ENCODE measurements at regions not wholly inside any gene's neighbourhood (a gene's known extent, or its start where the extent isn't known, plus 50 kb on each side); places are given as distances from the start of the nearest gene placed in this dataset.

- TF ChIP-seq, protein P1, sequence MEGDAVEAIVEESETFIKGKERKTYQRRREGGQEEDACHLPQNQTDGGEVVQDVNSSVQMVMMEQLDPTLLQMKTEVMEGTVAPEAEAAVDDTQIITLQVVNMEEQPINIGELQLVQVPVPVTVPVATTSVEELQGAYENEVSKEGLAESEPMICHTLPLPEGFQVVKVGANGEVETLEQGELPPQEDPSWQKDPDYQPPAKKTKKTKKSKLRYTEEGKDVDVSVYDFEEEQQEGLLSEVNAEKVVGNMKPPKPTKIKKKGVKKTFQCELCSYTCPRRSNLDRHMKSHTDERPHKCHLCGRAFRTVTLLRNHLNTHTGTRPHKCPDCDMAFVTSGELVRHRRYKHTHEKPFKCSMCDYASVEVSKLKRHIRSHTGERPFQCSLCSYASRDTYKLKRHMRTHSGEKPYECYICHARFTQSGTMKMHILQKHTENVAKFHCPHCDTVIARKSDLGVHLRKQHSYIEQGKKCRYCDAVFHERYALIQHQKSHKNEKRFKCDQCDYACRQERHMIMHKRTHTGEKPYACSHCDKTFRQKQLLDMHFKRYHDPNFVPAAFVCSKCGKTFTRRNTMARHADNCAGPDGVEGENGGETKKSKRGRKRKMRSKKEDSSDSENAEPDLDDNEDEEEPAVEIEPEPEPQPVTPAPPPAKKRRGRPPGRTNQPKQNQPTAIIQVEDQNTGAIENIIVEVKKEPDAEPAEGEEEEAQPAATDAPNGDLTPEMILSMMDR (IDR thresholded peaks at IDR 0.05; ENCODE audit: extremely low read depth, insufficient read depth, missing control alignments) = no peak
- no peak for DNase-seq (ENCODE audit: low spot score)
- in situ Hi-C loops (cut with MboI; ENCODE audit: low pct_unique_long_range_greater_than_20kb, low sequenced_read_pairs, unreplicated experiment) = no loop called here
These were observed 703.0 kb upstream of the TBX3 start for GRCh38 chr12:115386946-115387345.

- TF ChIP-seq, protein P1 (IDR thresholded peaks at IDR 0.05; ENCODE audit: extremely low read depth, insufficient read depth, missing control alignments) = no peak
- DNase-seq (ENCODE audit: low spot score) = no peak
- in situ Hi-C loops (cut with MboI; ENCODE audit: low pct_unique_long_range_greater_than_20kb, low sequenced_read_pairs, unreplicated experiment) = no loop called here
These were observed 701.2 kb upstream of the TBX3 start for GRCh38 chr12:115385141-115385540.

DNA sequence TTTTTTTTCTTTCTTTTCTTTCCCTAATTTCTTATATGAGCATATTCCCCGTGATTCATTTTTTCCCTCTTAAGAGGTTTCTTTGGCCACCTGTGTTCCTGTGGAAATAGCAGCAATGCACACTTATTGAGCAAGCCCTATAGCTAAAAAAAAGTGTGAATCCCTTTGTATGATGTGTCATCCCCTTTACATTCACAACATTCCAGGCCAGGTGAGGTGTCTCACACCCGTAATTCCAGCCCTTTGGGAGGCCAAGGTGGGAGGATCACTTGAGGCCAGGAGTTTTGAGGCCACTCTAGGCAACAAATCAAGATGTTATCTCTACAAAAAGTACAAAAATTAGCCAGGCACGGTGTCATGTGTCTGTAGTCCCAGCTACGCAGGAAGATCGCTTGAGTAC lies 700.4 kb upstream of the TBX3 start:
- TF ChIP-seq, protein P1 (IDR thresholded peaks at IDR 0.05; ENCODE audit: extremely low read depth, insufficient read depth, missing control alignments) = no peak
- in situ Hi-C loops (cut with MboI; ENCODE audit: low pct_unique_long_range_greater_than_20kb, low sequenced_read_pairs, unreplicated experiment) = no loop called here

DNA sequence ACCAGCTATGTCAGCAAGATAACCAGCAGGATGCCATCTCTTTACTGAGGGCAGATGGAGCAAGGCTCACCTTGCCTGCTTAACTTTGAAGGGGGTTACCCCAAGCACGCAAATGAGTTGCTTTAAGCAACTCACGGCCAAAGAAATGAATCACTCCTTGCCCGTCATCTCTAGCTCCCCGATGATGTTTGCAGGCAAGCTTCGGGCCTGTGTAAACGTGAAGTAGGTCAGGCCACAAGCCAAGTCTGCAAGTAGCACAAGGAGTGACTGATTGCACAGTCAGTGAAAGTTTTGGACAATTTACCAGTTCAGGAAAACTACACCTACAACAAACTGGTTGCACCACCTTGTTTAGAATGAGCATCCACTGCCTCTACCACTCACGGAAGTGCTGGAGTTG lies 699.7 kb upstream of the TBX3 start:
- in situ Hi-C loops (cut with MboI; ENCODE audit: low pct_unique_long_range_greater_than_20kb, low sequenced_read_pairs, unreplicated experiment) = no loop called here
- no peak for DNase-seq (ENCODE audit: low spot score)
- TF ChIP-seq, protein P1 (IDR thresholded peaks at IDR 0.05; ENCODE audit: extremely low read depth, insufficient read depth, missing control alignments) = no peak

More for the DNA sequence above, 700.4 kb upstream of the TBX3 start:
- DNase-seq (ENCODE audit: low spot score) = no peak

DNA sequence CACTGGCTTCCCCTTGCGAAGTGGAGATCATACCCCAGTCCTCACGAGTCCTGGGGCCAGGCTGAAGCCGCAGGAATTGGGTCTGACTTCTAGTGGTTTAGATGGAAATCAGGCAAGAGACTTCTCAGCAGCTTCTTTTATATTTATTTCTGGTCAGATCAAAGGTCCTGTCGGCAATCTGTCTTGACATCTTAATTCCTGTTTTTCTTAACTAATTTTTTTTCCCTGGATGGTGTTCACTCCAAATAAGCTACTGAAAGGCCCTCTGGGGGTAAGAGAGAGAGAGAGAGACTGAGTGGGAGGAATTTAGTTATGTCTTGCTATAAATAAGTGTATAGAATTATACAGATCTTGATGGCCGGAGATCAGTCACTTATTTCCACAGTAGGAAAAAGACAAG lies 698.7 kb upstream of the TBX3 start:
- TF ChIP-seq, protein P1 (IDR thresholded peaks at IDR 0.05; ENCODE audit: extremely low read depth, insufficient read depth, missing control alignments) = no peak
- in situ Hi-C loops (cut with MboI; ENCODE audit: low pct_unique_long_range_greater_than_20kb, low sequenced_read_pairs, unreplicated experiment) = no loop called here
- no peak for DNase-seq (ENCODE audit: low spot score)

- TF ChIP-seq, protein P1 (IDR thresholded peaks at IDR 0.05; ENCODE audit: extremely low read depth, insufficient read depth, missing control alignments) = no peak
- in situ Hi-C loops (cut with MboI; ENCODE audit: low pct_unique_long_range_greater_than_20kb, low sequenced_read_pairs, unreplicated experiment) = no loop called here
- DNase-seq (ENCODE audit: low spot score) = no peak
These were observed 696.7 kb upstream of the TBX3 start for GRCh38 chr12:115380546-115381120.

All from GM13977 (cell line).